Transverse colon (tissue), 4 donors: ENCODE measurements at regions not wholly inside any gene's neighbourhood (a gene's known extent, or its start where the extent isn't known, plus 50 kb on each side); places are given as distances from the start of the nearest gene placed in this dataset.

ENCODE experiments used
- POLR2A ChIP-seq: fragments of 450-650 bp; IDR thresholded peaks from one replicate; pipeline ENCODE4 v1.6.1; 2016; ENCODE audit warnings: antibody characterized with exemption, mild to moderate bottlenecking, moderate library complexity
- POLR2AphosphoS5 ChIP-seq, 3 donors: sonication (generic); formaldehyde crosslinking; IDR thresholded peaks; one replicate each; pipeline ENCODE4 v1.6.1; 2016; ENCODE audit warnings: antibody characterized with exemption in 3 of 3
- TF ChIP-seq, protein P1 (sequence below), 5 experiments: fragments of 200-600 bp in 3 of 5; fragments of 450-650 bp in 2 of 5; sonication (generic) in 3 of 5; IDR thresholded peaks; 1 replicate in 2 of 5; 2 replicates in 3 of 5; pipeline ENCODE4 v1.5.1; 2016 to 2017; ENCODE audit warnings: antibody characterized with exemption in 5 of 5, inconsistent platforms in 3 of 5, mild to moderate bottlenecking in 2 of 5, moderate library complexity in 1 of 5

DNA sequence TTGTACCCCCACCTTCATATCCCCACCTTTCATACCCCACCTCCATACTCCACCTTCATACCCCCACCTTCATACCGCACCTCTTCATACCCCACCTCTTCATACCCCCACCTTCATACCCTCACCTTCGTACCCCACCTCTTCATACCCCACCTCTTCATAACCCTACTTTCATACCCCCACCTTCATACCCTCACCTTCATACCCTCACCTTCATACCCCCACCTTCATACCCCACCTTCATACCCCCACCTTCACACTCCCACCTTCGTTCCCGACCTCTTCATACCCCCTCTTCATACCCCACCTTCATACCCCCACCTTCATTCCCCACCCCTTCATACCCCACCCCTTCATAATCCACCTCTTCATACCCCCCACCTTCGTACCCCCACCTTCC is 92.9 kb upstream of the NAA20 start:
- TF ChIP-seq, protein P1, sequence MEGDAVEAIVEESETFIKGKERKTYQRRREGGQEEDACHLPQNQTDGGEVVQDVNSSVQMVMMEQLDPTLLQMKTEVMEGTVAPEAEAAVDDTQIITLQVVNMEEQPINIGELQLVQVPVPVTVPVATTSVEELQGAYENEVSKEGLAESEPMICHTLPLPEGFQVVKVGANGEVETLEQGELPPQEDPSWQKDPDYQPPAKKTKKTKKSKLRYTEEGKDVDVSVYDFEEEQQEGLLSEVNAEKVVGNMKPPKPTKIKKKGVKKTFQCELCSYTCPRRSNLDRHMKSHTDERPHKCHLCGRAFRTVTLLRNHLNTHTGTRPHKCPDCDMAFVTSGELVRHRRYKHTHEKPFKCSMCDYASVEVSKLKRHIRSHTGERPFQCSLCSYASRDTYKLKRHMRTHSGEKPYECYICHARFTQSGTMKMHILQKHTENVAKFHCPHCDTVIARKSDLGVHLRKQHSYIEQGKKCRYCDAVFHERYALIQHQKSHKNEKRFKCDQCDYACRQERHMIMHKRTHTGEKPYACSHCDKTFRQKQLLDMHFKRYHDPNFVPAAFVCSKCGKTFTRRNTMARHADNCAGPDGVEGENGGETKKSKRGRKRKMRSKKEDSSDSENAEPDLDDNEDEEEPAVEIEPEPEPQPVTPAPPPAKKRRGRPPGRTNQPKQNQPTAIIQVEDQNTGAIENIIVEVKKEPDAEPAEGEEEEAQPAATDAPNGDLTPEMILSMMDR (IDR thresholded peaks at IDR 0.05), result no peak
- TF ChIP-seq POLR2A, result no peak
- TF ChIP-seq POLR2AphosphoS5 (IDR thresholded peaks at IDR 0.05), result no peak
